HG02981 (cell line): ENCODE measurements at regions not wholly inside any gene's neighbourhood (a gene's known extent, or its start where the extent isn't known, plus 50 kb on each side); places are given as distances from the start of the nearest gene placed in this dataset.

Source experiments
- ATAC-seq: cut with Tn5 transposase; IDR thresholded peaks from one replicate; pipeline ENCODE4 v1.9.1; 2021; ENCODE audit warnings: mild to moderate bottlenecking, moderate library complexity; ENCODE audit not compliant: unreplicated experiment

DNA sequence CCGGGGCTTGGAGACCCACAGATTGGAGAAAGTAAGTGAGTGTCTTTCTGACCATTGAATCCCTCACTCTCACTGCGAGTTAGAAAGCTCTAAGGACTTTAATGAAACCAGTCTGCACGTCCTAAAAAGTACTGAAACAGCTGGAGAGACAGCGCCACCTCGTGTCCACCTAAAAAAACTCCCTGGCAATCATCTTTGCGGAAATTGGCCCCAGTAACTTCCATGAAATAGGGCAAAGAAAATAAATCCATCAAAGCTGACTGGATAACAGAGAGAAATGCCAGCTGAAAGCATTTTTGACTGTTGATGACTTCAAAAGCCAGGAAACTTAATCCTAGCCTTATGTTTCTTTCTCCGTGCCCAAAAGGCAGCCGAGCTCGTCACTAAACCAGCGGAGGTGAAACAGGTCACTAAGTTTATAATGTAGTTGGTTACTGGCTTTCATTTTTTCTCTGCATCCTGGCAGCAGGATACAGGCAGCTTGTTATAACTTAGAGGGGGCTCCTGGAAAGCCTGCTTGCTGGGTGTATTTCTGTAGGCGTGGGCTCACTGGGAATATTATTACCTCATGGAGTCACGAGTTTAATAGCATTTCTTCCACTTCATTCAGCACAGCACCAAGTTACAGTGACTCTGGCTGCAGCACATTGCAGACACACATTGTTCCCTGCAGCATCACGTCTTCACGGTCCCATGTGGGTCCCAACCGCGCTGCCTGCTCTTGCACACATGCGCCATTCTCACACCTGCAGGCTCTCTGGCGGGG is 266.5 kb downstream of the HRH4 start:
- no peak for ATAC-seq

DNA sequence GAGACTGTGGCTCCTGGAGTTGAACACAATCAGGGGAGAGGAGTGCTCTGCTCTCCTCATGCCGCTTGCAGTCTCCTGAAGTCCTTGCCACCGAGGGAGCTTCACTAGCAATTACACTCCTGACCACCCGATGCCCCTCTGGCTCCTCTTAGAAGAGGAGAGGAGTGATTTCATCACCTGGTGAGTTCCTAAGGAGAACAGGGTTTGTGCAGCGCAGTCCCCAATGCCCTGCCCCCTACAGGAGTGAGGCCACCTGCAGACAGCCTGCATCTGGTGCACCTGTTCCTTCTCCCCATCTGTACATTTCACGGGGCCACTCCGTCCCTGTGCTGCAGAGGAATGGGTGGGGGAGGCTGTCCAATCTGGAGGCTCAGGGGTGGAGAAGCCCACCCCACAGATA is 267.2 kb downstream of the HRH4 start:
- no peak for ATAC-seq

DNA sequence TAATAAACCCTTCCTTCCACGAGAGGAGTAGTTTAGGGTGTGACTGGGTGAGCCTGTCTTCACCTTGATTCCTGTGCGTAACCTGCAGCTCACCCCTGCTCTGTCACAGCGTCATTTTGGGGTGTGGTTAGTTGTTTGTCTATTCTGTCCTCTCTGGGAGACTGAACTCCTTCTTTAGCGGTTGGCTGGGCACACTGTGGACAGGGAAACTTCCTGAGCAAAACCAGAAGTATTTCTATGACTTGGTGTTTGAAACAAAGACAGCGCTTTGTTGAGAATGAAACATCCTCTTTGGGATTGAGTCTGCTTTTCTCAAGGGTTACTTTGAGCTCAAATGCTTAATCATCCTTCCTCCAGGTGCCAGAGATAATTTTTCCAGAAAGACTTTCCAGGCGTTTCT is 270.7 kb downstream of the HRH4 start:
- ATAC-seq = no peak

DNA sequence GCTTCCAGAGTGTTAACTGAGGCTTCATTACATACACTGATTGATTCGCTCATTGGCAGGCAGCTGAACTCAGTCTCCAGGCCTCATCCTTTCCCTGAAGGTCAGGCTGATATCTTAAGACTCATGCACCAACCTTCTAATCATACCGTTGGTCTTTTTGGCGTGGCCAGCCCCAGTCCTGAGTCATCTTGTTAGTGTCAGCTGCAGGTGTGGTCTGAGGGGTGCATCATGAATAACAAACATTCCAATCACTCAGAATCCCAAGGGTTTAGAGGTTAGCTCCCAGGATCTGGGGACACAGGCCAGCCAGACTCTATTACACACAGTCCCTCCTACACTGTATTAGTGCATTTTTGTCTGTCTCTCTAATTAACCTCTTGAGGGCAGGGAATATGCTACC is 271.5 kb downstream of the HRH4 start:
- no peak for ATAC-seq

DNA sequence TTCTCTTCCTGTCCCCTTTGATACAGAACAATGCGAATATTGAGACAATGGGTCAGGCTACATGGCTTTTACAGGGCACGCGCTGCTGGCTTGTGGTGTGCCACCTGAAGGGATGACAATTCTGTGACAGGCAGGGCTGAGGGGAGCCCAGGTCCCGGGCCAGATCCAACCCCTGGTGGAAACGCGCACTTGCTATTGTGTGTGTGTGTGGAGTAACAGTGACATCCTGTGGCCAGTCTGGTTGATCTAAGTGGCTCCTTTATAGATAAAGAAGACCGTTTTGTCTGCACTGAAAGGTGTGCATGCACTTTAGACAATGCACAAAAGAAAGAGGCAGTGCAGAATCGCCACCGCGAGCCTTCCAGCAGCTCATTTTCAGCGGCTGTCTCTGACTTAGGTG is 273.6 kb downstream of the HRH4 start:
- ATAC-seq = no peak

DNA sequence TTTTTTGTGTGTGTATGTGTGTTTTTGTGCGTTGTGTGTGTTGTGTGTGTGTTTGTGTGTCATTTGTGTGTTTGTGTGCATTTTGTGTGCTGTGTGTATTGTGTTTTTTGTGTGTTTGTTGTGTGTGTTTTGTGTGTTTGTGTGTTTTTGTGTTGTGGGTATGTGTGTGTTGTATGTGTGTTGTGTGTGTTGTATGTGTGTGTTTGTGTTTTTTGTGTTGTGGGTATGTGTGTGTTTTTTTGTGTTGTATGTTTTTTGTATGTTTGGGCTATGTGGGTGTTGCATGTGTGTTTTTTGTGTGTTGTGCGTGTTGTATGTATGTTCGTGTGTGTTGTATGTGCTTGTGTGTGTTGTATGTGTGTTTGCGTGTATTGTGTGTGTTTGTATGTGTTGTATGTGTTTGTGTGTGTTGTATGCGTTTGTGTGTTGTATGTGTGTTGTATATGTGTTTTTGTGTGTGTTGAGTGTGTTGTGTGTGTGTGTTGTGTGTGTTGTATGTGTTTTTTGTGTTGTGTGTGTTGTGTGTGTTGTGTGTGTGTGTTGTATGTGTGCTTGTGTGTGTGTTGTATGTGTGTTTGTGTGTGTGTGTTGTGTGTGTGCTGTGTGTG is 275.3 kb downstream of the HRH4 start:
- ATAC-seq = no peak

DNA sequence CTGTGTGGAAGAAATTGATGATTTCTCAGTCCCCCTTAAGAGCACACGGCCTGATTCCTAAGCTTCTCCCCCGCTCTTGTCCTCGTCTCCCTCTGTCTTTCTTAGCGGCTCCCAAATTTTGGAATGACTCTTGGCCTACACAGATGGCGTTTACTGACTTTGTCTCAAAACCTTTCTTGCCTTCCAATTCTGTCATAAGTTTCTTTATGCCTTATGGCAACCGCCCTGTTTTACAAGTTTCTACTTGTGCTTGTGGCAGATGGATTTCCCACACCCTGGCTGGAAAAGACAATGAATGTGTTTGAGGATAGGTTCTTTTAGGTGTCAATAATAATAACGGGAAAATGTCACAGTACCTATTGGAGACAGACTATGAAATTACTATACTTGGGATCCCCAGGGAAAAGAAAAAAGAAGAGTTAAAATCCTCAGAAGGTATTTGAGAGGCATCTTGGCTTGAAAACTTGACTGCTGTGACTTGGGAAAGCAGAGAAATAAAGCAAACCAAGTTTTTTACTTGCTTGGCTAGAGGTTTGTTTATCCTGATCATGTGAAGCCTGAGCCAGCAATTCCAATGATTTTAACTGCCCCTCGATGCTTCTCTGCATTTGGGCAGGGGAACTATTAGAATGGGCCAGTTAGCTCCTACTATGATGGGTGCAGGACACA is 276.4 kb downstream of the HRH4 start:
- ATAC-seq = no peak

DNA sequence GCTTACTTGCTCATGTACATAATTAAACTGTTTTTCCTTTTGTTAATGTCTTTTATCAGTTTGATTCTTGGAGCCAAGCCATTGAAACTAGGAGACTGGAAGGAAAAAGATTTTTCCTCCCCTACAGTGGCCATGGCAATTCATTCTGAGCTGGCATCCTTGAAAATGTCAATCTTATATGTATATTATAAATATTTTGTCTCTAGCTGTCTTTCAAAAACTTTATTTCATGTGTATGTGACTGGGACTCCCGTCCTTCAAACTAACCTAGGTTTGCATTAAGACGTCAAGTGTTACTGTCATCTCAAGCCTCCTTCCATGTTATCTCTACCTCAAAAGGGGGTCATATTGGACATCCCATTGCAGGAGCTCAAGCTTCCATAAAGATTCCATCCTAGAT is 280.4 kb downstream of the HRH4 start:
- ATAC-seq = no peak

DNA sequence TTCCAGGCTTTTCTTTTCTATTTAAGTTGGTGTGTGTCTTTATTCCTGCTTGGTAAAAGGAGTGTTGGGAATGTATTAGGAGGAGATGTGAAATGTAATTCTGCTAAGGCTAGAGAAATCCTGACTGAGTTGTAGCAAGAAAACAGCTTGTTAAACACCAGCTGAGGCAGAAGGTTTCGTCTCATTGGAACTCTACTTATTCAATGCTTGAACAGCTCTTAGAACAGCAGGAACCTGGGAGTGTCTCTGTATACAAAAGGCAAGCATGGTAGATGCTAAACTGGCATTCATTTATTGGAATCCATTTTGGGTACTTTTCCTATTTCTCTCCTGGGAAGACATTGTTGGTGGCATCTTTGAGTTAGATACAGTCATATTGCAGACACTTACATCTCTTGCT is 280.9 kb downstream of the HRH4 start:
- ATAC-seq = no peak

DNA sequence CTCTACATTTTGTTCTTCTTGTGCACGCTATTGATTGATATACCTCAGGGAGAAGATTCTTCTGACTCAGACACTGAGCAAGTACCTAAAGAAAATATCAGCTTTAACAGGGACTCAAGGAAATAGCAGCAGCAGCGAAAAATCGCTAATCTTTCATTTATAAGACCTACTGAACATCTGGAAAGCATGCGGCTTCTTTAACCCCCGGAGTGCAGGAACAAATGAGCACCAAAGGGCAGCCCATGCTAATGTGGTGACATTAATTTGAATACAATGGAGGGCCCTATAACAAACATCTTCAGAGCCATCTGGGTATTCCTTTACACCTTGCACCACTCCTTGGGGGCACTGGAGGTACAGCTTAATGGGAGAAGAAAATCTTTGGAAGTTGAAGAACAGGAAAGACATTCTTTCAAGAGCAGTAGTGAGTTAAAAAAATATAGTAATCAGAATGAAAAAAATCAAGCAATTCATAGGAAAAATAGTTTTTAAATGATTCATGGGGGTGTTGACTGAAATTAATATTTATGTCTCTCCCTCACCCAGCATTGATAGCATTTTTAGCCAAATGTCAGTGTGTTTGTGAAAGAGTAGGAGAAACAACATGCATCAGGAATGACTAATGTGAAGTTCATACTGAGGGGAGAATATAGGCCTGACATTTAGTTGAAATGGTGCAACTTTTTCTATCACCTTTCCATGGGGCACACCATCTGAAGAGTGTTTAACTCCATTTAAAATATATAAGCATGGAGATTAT is 281.7 kb downstream of the HRH4 start:
- ATAC-seq = no peak

DNA sequence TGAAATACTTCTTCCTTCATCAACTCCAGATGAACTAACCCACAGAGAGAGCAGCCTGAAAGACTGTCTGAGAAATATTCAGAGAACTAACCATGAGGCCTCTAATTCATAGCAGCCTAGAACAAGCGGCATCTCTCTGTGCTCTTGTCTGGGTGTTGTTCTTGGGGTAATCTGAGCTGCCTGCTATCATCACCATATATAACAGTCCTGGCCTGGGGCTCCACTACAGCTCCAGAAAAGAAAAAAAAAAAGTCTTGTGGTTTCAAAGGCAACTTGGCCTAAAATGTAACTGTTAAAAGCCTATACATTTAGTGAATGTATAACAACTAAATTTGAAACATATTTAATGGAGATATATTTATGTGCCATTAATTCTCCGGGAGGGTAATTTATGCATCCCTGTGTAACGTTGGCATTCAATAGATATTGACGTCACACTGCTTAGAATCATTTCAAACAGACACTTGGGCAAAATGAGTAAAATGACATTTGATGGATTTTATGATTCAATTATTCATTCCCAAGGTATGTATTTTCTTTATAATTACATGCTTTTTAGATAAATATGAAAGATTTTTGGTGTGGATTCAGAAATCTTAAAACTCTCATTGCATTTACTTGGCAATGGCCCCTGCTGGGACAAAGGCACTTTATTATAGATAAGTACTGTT is 294.3 kb downstream of the HRH4 start:
- no peak for ATAC-seq

DNA sequence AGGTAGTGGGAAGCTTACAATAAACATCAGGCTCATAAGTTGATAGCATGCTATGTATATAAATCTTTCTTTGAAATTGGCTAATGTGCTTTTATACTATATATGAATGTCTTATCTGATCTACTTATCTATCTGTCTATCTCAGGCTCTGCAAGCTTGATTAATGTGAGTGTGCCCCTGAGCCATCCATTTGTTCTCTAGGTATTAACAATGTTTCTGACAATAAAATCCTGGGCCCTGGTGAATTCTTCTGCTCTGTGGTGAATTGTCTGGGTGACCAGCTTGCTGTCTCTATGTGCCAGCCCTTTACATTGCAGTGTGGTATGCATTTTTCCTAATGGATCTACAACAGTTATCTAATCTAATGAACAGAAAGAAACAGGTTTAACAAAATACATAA is 295.9 kb downstream of the HRH4 start:
- ATAC-seq = no peak

DNA sequence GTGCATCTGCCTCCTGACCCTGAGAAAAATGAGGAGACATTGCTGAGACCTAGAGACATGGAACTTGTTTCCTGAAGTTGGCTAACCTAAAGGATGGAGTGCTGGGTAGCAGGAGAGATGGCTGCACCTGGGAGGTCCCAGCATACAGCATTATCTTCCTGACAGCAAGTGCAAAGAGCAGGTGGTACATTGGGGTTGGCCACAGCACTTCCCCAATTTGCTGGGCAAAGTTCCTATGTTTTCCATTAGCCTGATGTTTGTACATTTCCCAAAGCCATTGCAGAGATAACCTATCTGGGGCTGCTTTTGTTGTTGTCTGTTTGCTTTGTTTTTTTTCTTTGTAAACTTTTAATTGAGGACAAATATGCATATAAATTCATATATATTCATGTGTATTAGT is 296.7 kb downstream of the HRH4 start:
- no peak for ATAC-seq

DNA sequence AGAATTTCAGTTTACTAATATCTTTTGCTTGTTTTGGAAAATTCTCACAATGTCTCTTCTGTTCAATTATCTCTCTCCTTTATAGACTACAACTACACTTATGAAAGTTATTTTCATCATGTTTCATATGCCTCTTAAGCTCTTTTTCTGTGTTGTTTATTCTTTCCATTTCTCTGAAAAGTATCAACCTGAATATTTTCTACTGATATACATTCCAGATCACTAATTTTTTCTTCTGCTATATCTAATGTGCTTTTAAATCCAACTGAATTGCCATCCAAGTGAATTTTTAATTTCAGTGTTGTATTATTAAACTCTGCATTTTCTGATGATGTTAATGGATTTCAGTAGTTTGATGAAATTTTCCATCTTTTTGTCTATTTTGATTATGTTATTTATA is 301.3 kb downstream of the HRH4 start:
- ATAC-seq = no peak

DNA sequence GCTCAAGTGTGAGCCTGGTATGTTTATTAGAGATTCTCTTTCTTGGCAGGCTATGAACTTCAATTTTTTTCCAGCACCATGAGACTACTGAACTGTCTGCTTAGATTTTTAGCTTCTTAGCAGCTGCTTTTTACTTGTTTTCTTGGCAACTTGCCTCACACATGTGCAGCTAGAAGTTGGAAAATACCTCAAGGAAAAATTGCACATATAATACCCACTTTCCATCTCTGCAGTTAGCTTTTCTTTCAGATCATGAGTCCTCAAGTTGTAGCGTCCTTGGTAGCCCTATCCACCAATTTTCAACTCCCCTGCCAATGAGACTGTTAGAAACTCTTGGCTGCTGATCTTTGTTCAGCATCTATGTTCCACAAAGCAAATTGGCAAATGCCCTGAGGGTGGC is 302.1 kb downstream of the HRH4 start:
- no peak for ATAC-seq

DNA sequence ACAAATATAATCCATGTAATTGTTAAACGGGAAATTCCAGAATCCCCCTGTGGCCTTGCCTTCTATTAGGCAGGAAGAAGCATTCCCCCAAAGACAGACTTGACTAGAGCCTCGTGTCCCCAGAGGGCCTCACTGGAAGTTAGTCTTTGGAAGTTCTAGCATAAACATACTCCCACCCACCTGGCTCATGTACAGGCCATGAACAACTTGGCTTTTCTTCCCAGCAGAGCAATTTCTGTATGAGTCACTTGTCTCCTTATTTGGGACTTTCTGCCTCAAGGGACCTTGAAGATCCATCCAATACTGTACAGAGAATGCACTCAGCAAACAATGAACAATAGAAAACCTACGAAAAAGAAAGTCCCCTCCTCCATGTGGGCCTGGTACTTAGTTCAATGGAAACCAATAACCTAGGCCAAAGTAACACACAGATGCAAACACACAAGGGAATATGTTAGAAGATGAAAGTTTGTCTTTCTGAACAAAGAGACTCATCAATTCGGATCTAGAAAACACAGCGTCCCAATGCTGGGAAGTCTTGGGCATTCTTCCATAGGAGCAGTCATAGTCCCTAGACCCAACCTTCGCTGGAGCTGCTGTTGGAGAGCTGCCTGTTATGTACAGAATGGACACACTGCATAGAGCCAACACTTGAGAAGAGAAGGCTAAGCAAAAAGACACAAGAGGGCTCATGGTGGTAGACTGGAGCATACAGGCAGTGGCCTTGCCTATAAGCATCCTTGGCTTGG is 303.5 kb downstream of the HRH4 start:
- ATAC-seq = no peak

DNA sequence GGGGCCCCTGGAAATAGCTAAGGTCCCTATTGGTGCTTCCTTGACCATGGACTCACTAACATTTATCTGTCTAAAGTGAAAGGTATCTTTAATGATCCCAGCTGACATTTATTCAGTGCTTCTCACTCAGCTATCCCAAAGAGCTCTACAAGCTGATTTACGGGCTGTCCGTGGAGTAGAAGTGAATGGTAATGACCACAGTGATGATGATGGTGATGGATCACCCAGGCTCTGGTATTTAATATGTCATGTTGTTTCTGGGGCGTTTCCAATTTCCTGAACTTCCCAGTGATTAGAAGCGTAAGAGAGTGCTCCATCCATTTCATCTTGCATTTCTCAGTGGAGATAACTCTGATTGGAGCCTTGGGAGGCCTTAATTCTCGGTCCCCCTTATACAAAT is 304.3 kb downstream of the HRH4 start:
- no peak for ATAC-seq

DNA sequence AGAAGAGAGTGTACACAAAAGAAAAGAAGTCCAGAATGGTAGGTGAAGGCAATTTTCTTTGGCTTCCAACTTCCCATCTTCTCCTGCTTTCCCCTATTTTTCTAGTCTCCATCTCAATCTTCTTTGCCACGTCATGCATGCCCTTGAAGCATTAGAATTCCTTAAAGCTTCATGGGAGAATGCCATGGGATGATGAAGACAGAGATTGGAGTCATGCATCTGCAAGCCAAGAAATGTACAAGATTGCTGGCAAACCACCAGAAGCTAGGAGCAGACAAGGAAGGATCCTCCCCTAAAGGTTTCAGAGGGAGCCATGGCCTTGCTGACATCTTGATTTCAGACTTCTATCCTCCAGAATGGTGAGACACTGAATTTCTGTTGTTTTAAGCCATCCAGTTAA is 305.9 kb downstream of the HRH4 start:
- ATAC-seq = no peak

DNA sequence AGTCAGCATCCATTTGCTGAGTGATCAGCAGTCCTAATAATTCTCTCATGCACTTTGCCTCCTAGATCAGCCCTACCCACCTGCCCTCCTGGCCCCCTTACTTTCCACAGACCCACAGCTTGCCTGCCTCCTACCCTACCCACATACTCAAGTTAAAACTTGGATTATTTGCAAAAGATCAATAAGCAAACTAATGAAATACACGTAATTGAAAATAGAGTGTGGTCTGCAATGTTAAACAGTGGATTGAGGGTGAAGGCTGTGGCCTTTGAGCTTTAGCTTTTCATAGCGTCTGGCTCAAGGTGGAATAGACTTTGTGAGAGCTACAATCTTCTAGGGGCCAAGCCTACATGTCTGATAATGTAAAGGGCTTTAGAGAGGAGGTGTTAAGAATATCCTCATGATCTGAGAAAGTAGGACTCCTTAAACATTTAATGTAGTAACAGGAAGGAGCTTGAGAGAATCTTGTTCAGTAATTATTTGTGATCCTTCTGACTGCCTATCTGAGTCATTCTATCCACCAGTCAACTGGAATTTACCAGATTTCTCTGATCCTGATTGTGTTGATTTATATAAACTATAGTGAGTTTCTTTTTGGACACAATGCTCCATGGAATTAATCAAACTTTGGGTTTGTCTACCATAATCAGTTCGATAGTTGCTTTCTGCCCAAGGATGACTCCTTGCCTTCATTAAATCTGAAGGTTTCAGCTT is 310.0 kb downstream of the HRH4 start:
- ATAC-seq = no peak

DNA sequence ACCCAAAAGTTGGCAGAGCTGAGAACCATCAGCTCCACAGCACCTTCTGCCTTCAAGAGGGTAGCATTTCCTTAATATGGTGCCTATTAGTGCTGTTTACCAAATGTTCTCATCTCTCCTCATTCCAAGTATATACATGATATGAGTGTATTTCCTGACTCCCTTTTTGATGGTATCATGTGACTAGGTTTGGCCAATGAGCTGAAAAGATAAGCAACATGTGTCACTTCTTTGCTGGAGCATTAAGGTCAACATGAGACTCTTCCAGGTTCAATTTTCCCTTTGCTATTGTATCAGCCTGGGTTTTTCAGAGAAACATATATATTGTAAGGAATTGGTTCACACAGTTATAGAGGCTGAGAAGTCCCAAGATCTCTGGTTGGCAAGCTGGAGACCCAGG is 310.9 kb downstream of the HRH4 start:
- ATAC-seq = no peak
